GM21423 (cell line): ENCODE measurements at regions not wholly inside any gene's neighbourhood (a gene's known extent, or its start where the extent isn't known, plus 50 kb on each side); places are given as distances from the start of the nearest gene placed in this dataset.
"Not testable (repeated sequence)": the region's sequence is repeated elsewhere in the genome, so short reads cannot be mapped to it uniquely, and the experiment has no call there.

Experiments
- ATAC-seq: cut with Tn5 transposase; IDR thresholded peaks from one replicate; pipeline ENCODE4 v1.9.1; 2021; ENCODE audit warnings: mild to moderate bottlenecking, moderate library complexity; ENCODE audit not compliant: unreplicated experiment

DNA sequence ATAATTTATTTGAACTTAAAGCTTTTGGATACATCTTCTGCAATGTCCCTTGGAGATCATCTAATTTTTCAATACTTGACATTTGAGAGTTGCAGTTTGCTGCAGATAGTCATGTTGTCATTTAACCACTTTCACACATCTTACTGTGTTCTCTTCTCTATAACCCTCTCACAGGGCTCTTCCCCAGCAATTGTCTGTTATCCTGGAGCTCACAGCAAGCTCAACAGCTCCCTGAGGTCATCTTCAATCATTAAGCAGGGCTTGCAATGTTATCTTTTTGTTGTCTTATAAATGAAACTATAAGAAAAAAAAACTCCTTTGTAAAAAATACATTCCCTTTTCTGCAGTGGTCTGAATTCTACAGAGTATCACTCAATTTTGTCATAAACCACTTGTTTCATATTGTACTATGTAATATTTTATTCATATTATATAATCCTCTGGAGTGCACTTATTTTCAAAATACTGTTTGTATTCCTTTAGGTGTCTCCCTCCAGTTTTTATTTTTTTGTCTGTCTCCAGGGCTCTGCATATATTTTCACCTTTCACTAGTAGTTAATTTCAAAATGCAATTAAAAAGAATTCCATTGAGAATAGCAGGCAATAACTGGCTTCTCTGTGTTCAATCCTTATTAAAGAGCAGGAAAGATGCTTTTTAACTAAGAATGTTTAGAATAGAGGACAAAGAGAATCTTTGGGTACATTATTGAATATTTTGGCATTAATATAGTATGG, 106.3 kb upstream of the ARSJ start:
- ATAC-seq: no peak

DNA sequence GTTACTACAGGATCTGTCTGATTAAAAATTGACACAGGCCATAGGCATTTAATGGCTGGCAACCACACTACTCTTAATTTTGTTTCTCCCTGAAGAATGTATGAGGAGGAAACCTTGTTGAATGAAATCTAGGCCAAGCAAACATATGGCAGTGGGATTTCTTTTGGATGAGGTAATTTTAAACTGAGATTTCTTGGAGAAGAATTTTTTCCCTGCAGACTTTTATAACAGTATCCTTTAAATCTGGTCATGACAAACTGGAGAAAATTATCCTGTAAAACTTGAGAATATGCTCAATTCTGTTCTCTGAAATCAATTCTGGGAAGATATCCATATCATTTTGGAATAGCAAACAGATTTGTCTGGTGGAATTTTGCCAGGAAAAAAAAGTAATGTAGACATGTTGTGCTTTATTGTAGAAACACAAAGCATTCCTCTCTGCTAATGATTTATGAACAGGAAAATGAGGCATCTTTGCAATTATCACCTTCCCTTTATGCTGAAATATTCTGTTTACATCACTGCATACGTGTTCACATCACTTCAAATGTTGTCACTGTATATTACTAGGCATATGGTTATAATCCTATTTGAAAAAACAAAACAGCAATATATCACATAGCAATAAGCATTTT, 108.3 kb upstream of the ARSJ start:
- ATAC-seq: no peak

DNA sequence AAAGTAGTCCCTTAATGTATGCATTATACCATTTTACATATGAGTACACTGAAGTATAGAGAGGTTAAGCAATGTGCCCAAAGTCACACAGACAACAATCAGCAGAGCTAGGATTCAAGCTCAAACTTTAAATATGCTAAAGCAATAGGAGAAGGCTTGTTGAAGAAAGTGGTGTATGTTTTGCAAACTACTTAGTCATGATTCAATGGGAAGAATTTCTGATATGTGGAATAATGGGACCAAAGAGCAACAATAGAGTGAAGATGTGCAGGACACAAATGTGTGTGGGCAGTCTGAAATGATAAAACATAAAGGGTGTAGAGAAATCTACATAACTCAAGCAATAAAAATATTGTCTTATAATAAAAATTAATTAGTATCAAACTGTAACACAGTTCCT, 109.0 kb upstream of the ARSJ start:
- no peak for ATAC-seq

DNA sequence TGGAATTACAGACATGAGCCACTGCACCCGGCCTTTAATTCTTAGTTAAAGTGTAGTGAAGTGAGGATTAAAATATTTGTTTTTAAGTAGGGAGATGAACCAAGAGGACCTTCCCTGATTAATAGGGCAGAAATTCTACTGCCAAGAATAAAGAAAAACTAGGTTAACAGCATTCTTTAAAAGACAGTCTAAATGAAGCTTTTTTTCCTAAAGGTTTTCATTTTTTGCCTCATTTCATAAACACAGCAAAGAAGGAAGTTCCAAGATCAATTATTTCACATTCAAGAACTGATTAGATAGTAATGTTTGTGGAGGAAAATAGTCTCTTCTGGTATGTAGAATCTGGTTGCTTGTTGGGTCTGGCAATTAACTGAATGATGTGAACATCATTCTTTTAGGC, 112.1 kb upstream of the ARSJ start:
- no peak for ATAC-seq

DNA sequence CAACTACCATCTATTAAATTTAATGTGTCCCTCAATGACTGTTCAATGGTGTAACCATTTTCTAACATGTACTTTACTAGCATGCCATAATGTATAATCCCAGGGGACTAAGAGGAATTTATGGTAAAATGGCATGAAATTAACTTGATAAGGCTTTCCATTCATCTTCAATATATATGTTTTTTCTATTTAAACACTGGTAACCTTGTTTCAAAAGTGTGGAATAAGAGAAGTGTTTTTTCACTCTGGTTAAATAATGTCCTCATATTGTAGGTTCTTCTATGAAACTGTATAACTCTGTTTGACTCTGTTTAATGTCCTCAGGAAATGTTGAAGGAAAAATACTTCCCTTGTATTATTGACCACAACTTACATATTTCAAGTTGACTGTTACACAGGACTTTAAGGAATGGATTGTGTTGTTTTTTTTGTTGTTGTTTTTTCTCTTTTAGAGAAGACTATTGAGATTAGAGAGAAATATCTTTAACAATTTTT, 113.8 kb upstream of the ARSJ start:
- ATAC-seq: no peak

DNA sequence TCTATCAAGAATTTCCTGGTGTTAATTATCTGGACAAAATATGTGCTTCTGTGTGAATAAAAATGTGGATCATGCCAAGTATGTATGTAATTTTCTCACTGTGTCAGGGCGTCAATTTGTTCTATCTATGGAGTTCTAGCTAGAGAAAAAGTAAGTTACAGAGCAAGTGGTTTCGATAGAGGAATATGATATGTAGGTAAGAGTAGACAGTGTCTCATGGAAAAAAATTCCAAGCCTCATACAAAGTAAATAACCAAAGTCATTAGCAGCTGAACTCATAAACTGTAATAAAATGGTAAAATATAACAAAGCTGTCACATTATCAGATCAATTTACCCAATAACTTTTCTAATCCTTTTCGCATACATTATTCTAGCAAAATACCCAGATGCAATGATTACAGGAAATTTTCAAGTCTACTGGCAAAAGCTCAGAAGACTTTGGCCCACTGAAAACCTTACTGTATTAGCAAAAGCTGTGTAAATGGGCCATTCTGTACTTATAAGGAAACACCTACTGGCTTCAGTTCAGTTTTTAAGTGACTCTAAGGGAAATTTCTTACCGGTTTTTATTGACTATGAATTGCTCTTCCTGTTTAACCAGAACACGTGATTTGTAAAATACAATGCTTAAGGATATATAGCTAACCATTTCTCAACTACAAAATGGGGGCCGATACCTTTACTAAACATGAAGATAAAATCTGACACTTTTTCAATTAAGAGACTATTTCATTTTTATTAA, 121.0 kb upstream of the ARSJ start:
- no peak for ATAC-seq

DNA sequence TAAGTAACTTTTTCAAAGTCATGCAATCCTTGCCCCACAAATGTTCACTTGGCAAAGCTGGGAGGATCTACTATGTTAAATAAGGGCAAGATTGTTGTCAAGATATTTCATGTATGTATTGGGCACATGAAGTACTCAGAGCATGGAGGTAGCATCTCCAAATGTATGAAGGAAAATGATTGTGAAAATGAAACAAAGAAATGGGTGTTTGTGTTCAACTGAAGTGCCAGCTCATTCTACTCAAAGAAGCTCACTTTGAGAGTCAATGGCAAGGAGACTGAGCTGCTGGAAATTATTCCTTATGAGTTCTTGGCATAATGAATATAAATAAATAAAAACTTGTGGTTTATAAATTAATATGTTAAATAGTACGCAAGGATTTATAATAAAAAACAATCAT, 124.5 kb upstream of the ARSJ start:
- no peak for ATAC-seq

DNA sequence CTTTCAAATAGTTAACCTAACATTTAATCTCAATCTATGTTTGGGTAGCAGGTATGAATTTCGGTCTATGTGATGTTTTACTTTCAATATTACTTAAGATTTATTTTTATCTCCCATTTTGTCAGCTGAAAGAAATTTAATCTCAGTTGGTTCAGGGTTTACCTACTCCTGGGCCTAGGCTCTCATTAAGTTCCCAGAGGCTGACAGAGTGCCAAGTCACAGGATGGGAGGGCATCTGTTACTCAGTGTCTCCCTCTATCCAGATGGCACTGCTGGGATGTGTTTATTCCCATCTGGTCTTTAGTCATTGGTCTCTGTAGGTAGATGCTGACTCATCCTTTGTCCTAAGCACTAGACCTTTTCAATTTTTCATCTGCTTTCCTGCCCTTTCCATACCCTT, 129.4 kb upstream of the ARSJ start:
- ATAC-seq: no peak

DNA sequence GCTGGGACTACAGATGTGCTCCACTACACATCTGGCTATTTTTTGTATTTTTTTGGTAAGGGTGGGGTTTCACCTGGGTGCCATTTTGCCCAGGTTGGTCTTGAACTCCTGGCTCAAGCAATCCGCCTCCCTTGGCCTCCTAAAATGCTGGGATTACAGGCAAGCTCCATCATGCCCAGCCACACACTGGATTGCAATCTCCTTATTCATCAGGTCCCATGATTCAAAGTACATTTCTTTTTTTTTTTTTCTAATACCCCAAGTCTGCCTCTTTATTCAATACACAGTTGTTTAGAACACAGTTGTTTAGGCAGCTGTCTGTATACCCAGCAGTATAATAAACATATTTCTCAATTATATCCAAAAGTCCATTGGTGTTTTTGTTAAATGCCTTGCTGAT, 130.3 kb upstream of the ARSJ start:
- ATAC-seq: no peak

DNA sequence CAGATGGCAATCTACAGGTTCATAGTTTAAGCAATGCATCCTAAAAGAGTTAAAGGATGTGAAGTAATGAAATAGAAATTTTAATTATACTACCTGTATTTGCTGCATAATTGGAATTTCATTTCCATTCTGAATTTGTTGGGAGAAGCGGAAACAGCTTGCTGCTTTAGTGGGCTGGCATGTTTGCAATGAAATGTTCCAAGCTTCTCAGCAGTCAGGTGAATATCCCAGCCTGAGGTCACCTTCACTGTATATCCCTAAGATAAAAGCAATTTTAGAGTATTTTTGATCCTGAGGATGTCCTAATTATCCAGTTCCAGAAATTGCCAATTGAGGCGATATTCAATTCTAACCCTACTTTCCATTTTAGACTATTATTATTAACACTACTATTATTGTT, 136.1 kb upstream of the ARSJ start:
- no peak for ATAC-seq

DNA sequence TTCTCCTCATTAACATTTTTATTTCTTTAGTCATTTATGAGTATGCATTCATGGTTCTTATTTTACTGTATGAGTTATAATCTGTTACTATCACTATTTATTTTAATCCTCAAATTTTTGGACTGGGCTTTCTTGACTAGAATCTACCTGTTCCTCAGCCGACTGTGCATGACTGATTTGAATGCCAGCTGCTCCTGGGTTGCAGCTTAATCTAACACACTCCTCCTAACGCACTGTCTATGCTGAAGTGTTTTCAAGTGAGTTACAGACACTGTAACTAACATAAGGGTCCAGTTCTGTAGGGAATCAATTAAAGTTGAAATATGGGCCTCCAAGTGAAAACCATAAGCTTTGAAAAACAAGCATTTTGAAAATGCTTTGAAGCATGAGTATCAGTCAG, 137.4 kb upstream of the ARSJ start:
- ATAC-seq: no peak

DNA sequence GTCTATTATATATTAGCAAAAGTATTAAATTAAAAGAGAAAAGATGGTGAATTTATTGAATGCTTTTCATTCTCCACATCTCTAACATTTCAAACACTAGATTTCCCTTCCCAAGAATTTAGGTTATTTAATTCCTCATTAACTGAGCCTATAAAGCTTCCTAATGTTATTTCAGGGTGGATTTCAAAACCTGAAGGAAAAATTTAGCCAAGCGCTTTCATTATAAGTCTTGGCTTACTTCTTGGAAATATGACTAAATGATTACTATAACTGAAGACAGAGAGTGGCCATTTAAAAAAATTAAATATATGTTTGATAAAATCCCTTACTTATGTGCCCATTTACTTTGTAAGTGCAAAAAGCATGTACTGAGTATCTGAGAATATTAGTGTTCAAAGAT, 141.8 kb upstream of the ARSJ start:
- ATAC-seq: no peak

DNA sequence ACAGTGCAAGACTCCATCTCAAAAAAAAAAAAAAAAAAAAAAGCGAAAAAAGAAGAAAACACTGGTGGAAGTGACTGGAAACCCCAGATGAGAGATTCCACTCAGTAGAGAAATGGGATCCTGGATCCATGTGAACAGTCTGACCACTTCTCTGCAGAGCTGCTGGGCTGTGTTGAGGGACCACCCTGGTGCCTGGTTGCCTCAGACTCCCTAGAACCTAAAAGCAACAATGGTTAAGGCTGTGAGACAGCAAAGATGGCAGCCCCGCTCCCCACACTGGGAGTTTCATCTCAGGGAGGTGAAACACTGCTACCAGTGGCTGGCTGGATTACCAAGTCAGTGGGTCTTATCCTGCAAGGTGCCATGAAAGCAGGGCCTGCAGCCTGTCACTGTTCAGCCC, 152.8 kb upstream of the ARSJ start:
- ATAC-seq: no peak

DNA sequence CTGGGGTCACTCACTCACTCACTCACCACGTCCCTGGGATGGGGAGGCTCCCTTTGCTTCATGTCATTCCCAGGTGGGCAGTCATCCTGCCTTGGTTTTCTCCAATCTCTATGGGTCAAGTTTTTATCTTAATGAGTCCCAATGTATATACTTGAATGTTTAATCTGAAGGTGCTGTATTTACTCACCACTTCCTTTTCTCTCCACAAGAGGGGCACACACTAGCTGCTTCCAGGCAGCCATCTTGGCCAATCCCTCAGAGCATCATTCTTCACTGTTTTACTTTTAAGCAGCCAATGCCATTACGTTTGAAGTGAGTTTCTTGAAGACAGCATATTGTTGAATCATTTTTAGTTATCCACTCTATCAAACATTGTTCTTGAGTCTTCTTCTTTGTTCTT, 153.4 kb upstream of the ARSJ start:
- ATAC-seq: peak; percentile 55

DNA sequence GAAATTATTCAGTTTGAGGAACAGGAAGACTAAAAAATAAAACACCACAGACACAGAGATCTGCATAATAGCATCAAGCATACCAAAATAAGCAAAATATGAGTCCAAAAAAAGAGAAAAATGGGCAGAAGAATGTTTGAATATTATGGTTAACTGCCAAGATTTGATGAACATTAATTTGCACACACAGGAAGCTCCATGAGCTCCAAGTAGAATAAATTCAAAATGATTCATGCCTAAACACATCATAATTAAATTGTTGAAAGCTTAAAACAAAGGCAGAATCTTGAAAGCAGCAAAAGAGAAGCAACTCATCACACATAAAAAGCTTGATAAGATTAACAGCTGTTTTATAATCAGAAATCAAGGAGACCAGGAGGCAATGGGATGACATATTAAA, 156.6 kb upstream of the ARSJ start:
- ATAC-seq: no peak

DNA sequence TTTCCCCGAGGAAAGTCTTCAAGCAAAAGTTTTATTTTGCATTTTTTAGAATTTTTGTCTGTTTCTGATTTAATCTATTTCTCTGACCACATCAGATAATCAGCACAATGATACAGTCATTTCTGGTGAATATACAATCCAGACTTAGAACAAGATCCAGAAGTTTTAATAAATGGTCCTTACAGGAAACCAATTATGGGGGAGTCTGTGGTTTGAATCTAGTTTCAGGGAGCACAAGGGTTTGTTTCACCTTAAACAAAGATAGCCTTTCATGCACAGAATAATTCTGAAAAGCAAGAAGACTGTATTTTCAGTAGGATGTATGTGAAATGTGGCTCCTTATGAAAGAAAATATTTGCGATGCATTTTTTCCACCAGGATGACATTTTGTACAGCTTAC, 158.5 kb upstream of the ARSJ start:
- no peak for ATAC-seq

DNA sequence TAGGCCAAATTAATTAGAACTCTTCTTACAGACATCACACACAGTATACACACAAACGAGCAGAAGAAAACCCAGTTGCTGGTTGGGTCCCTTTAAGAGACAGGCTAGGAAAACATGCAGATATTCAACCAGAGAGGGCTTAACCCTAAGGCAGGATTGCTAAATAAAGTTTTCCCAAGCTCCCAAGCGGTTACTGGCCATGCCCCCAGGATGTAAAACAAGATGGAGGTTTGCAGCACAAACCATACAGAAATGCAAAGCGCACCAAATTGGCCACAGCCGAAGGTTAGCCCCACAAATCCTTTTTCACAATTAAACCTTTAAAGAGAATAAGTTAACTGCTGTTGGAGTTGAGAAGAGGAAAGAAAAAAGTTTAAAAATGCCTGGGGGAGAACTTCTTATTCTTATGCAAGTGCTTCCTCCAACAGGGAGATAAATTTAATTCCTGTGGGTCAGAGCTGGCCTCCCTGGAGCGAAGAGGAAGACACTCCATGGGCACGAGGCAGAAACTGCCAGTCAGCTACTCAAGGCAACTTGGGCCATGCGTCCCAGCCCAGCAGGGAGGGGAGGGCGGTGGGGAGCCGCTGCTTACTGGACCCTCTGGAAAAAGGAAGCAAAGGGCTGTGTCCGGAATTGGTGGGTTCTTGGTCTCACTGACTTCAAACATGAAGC, 167.6 kb upstream of the ARSJ start:
- ATAC-seq: no peak

DNA sequence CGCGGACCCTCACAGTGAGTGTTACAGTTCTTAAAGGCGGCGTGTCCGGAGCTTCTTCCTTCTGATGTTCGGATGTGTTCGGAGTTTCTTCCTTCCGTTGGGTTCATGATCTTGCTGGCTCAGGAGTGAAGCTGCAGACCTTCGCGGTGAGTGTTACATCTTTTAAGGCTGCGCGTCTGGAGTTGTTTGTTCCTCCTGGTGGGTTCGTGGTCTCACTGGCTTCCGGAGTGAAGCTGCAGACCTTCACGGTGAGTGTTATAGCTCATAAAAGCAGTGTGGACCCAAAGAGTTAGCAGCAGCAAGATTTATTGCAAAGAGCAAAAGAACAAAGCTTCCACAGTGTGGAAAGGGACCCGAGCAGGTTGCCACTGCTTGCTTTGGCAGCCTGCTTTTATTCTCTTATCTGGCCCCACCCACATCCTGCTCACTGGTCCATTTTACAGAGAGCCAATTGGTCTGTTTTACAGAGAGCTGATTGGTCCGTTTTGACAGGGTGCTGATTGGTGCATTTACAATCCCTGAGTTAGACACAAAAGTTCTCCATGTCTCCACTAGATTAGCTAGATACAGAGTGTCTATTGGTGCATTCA, 168.3 kb upstream of the ARSJ start:
- ATAC-seq: not testable (repeated sequence)

DNA sequence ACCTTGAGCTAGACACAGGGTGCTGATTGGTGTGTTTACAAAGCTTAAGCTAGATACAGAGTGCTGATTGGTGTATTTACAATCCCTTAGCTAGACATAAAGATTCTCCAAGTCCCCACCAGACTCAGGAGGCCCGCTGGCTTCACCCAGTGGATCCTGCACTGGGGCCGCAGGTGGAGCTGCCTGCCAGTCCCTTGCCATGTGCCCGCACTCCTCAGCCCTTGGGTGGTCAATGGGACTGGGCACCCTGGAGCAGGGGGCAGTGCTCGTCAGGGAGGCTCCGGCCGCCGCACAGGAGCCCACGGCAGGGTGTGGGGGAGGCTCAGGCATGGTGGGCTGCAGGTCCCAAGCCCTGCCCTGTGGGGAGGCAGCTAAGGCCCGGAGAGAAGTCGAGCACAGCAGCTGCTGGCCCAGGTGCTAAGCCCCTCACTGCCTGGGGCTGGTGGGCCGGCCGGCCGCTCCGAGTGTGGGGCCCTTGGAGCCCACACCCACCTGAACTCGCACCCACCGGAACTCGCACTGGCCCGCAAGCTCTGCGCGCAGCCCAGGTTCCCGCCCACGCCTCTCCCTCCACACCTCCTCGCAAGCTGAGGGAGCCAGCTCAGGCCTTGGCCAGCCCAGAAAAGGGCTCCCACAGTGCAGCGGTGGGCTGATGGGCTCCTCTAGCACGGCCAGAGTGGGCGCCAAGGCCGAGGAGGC, 169.1 kb upstream of the ARSJ start:
- ATAC-seq: not testable (repeated sequence)

DNA sequence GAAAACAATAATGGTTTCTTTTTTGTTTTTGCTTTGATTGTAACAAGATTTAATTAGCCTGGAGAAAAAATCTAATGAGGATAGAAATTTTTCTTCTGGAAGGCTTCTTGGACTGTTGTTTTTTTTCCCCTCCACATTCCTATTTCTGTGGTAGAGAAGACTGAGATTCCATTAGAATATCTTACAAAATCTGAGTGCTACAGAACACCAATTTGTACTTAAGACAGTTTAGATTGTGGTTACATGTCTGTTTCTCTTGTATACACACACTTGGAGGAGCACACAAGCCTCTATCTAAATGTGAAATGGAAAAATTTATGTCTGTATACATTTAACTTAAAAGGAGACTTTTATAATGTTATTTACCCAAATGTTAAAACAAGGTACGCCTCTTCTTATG, 176.9 kb upstream of the ARSJ start:
- ATAC-seq: no peak

DNA sequence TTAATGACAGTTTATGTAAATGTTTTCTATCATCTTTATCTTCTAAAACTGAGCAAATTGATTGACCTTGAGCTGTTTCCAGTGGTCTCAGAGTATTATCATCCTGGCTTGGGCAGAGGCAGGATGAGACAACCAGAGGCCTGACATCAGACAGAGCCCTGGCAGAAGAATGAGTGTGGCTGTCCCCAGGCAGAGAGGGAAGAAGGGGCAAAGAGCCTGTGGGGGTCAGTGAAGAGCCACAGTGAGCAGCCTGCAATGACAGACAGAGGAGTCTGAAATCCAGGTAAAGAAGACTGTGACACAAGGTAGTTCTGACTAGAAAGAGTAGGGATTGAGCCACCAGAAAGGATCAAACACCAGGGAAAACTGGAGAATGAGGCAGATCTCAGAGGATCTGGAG, 182.4 kb upstream of the ARSJ start:
- ATAC-seq: no peak
